ENCODE measurements at regions not wholly inside any gene's neighbourhood (a gene's known extent, or its start where the extent isn't known, plus 50 kb on each side); places are given as distances from the start of the nearest gene placed in this dataset.

GRCh38 chr12:92229381-92229780 is 83.7 kb upstream of the BTG1 start:
- no peak overlapping the region for H3K4me3 ChIP-seq (ENCODE audit: low read depth, low read length)
- H3K27me3 ChIP-seq (ENCODE audit: control insufficient read depth, insufficient read depth, low read length): no peaks in the 10 kb centered on the region
- TF ChIP-seq CTCF (IDR thresholded peaks at IDR 0.05): no peak
- no peak overlapping the region for H2AFZ ChIP-seq
- H3K9me3 ChIP-seq (ENCODE audit: control insufficient read depth, low read length): no peaks in the 10 kb centered on the region
- H3K27ac ChIP-seq: no peak overlapping the region
- H3K4me2 ChIP-seq (ENCODE audit: low read length): no peak overlapping the region
- H3K36me3 ChIP-seq (ENCODE audit: control insufficient read depth, insufficient read depth, low read length): no peaks in the 10 kb centered on the region
- no peak overlapping the region for H3K9ac ChIP-seq
- H3K79me2 ChIP-seq: no peaks in the 10 kb centered on the region
- no peaks in the 10 kb centered on the region for H3K4me1 ChIP-seq

GRCh38 chr12:92226961-92227360 is 81.3 kb upstream of the BTG1 start:
- Histone ChIP-seq H3K4me3 (ENCODE audit: low read depth, low read length) (no peak overlapping the region), H3K9me3 (ENCODE audit: control insufficient read depth, low read length) (no peaks in the 10 kb centered on the region), H3K27ac (no peak overlapping the region), H3K9ac (no peak overlapping the region), H3K27me3 (ENCODE audit: control insufficient read depth, insufficient read depth, low read length) (no peaks in the 10 kb centered on the region), H3K79me2 (no peaks in the 10 kb centered on the region), H3K4me2 (ENCODE audit: low read length) (no peak overlapping the region), H3K36me3 (ENCODE audit: control insufficient read depth, insufficient read depth, low read length) (no peaks in the 10 kb centered on the region), H3K4me1 (no peaks in the 10 kb centered on the region), H2AFZ (no peak overlapping the region)
- no peak for TF ChIP-seq CTCF (IDR thresholded peaks at IDR 0.05)

GRCh38 chr12:92226071-92226661 is 80.5 kb upstream of the BTG1 start:
- TF ChIP-seq CTCF (IDR thresholded peaks at IDR 0.05): no peak
- no peaks in the 10 kb centered on the region for H3K27me3 ChIP-seq (ENCODE audit: control insufficient read depth, insufficient read depth, low read length)

GRCh38 chr12:92224685-92225331 is 79.2 kb upstream of the BTG1 start:
- Histone ChIP-seq H2AFZ (no peak overlapping the region), H3K27me3 (ENCODE audit: control insufficient read depth, insufficient read depth, low read length) (no peaks in the 10 kb centered on the region), H3K4me3 (ENCODE audit: low read depth, low read length) (no peak overlapping the region), H3K79me2 (no peaks in the 10 kb centered on the region), H3K4me2 (ENCODE audit: low read length) (no peak overlapping the region), H3K36me3 (ENCODE audit: control insufficient read depth, insufficient read depth, low read length) (no peaks in the 10 kb centered on the region), H3K4me1 (no peaks in the 10 kb centered on the region), H3K27ac (no peak overlapping the region), H3K9ac (no peak overlapping the region), H3K9me3 (ENCODE audit: control insufficient read depth, low read length) (no peaks in the 10 kb centered on the region)
- no peak for TF ChIP-seq CTCF (IDR thresholded peaks at IDR 0.05)

More at GRCh38 chr12:92226071-92226661, 80.5 kb upstream of the BTG1 start:
- Histone ChIP-seq H2AFZ (no peak overlapping the region), H3K36me3 (ENCODE audit: control insufficient read depth, insufficient read depth, low read length) (no peaks in the 10 kb centered on the region), H3K27ac (no peak overlapping the region), H3K4me1 (no peaks in the 10 kb centered on the region), H3K9ac (no peak overlapping the region), H3K79me2 (no peaks in the 10 kb centered on the region), H3K9me3 (ENCODE audit: control insufficient read depth, low read length) (no peaks in the 10 kb centered on the region), H3K4me2 (ENCODE audit: low read length) (no peak overlapping the region), H3K4me3 (ENCODE audit: low read depth, low read length) (no peak overlapping the region)

GRCh38 chr12:92223481-92223880 is 77.8 kb upstream of the BTG1 start:
- Histone ChIP-seq H3K4me3 (ENCODE audit: low read depth, low read length) (no peak overlapping the region), H3K9ac (no peak overlapping the region), H3K27me3 (ENCODE audit: control insufficient read depth, insufficient read depth, low read length) (no peaks in the 10 kb centered on the region), H3K4me2 (ENCODE audit: low read length) (no peak overlapping the region), H3K9me3 (ENCODE audit: control insufficient read depth, low read length) (no peaks in the 10 kb centered on the region), H2AFZ (no peak overlapping the region), H3K4me1 (no peaks in the 10 kb centered on the region), H3K79me2 (no peaks in the 10 kb centered on the region), H3K27ac (no peak overlapping the region), H3K36me3 (ENCODE audit: control insufficient read depth, insufficient read depth, low read length) (no peaks in the 10 kb centered on the region)
- no peak for TF ChIP-seq CTCF (IDR thresholded peaks at IDR 0.05)
